ENCODE measurements at regions not wholly inside any gene's neighbourhood (a gene's known extent, or its start where the extent isn't known, plus 50 kb on each side); places are given as distances from the start of the nearest gene placed in this dataset.
"Not testable (repeated sequence)": the region's sequence is repeated elsewhere in the genome, so short reads cannot be mapped to it uniquely, and the experiment has no call there.

GRCh38 chr12:59517522-59517921, 78.3 kb upstream of the SLC16A7 start:
- no peak for DNase-seq (ENCODE audit: low spot score)
- FAIRE-seq: no peak

- FAIRE-seq (no peak), DNase-seq (ENCODE audit: low spot score) (no peak)
These were observed 94.9 kb upstream of the SLC16A7 start for GRCh38 chr12:59500915-59501314.

GRCh38 chr12:59500335-59500734, 95.5 kb upstream of the SLC16A7 start:
- DNase-seq (ENCODE audit: low spot score) (no peak), FAIRE-seq (no peak)

- no peak for FAIRE-seq
- no peak for DNase-seq (ENCODE audit: low spot score)
These were observed 96.1 kb upstream of the SLC16A7 start for GRCh38 chr12:59499774-59500173.

GRCh38 chr12:59494617-59495016, 101.2 kb upstream of the SLC16A7 start:
- no peak for FAIRE-seq

GRCh38 chr12:59491877-59492276, 104.0 kb upstream of the SLC16A7 start:
- DNase-seq (ENCODE audit: low spot score) (no peak), FAIRE-seq (no peak)

More at GRCh38 chr12:59494617-59495016, 101.2 kb upstream of the SLC16A7 start:
- no peak for DNase-seq (ENCODE audit: low spot score)

GRCh38 chr12:59486827-59487226, 109.0 kb upstream of the SLC16A7 start:
- DNase-seq (ENCODE audit: low spot score) (no peak), FAIRE-seq (no peak)

GRCh38 chr12:59484575-59484974, 111.3 kb upstream of the SLC16A7 start:
- DNase-seq (ENCODE audit: low spot score) (no peak), FAIRE-seq (no peak)

- DNase-seq (ENCODE audit: low spot score); FAIRE-seq: not testable (repeated sequence)
These were observed 121.6 kb upstream of the SLC16A7 start for GRCh38 chr12:59474236-59474635.

- FAIRE-seq (no peak), DNase-seq (ENCODE audit: low spot score) (no peak)
These were observed 123.6 kb upstream of the SLC16A7 start for GRCh38 chr12:59472273-59472672.

- FAIRE-seq (no peak), DNase-seq (ENCODE audit: low spot score) (peak; percentile 8)
These were observed 135.7 kb upstream of the SLC16A7 start for GRCh38 chr12:59459966-59460660.

GRCh38 chr12:59453475-59453874, 142.4 kb upstream of the SLC16A7 start:
- no peak for FAIRE-seq
- DNase-seq (ENCODE audit: low spot score): no peak

GRCh38 chr12:59452746-59453145, 143.1 kb upstream of the SLC16A7 start:
- no peak for FAIRE-seq
- DNase-seq (ENCODE audit: low spot score): peak; percentile 6

- FAIRE-seq: peak; percentile 85
- DNase-seq (ENCODE audit: low spot score): peak; percentile 58
These were observed 143.6 kb upstream of the SLC16A7 start for GRCh38 chr12:59452259-59452658.

GRCh38 chr12:59446116-59446515, 149.7 kb upstream of the SLC16A7 start:
- FAIRE-seq (no peak), DNase-seq (ENCODE audit: low spot score) (no peak)

- DNase-seq (ENCODE audit: low spot score) (no peak), FAIRE-seq (no peak)
These were observed 150.9 kb upstream of the SLC16A7 start for GRCh38 chr12:59444932-59445331.

- no peak for FAIRE-seq
- DNase-seq (ENCODE audit: low spot score): no peak
These were observed 163.8 kb upstream of the SLC16A7 start for GRCh38 chr12:59432057-59432456.

GRCh38 chr12:59431266-59431665, 164.6 kb upstream of the SLC16A7 start:
- no peak for FAIRE-seq
- no peak for DNase-seq (ENCODE audit: low spot score)

- DNase-seq (ENCODE audit: low spot score) (no peak), FAIRE-seq (no peak)
These were observed 166.1 kb upstream of the SLC16A7 start for GRCh38 chr12:59429766-59430165.

- DNase-seq (ENCODE audit: low spot score) (no peak), FAIRE-seq (no peak)
These were observed 170.0 kb upstream of the SLC16A7 start for GRCh38 chr12:59425798-59426197.

- not testable (repeated sequence) for FAIRE-seq; DNase-seq (ENCODE audit: low spot score)
These were observed 171.2 kb upstream of the SLC16A7 start for GRCh38 chr12:59424666-59425065.

- no peak for DNase-seq (ENCODE audit: low spot score)
- FAIRE-seq: no peak
These were observed 181.8 kb upstream of the SLC16A7 start for GRCh38 chr12:59414051-59414450.

- DNase-seq (ENCODE audit: low spot score) (no peak), FAIRE-seq (no peak)
These were observed 187.4 kb upstream of the SLC16A7 start for GRCh38 chr12:59408431-59408830.

- FAIRE-seq: no peak
These were observed 188.0 kb upstream of the SLC16A7 start for GRCh38 chr12:59407799-59408198.

More at GRCh38 chr12:59407799-59408198, 188.0 kb upstream of the SLC16A7 start:
- DNase-seq (ENCODE audit: low spot score): no peak

Data from RCC 7860 (cell line).